H1 (cell line): ENCODE measurements at regions not wholly inside any gene's neighbourhood (a gene's known extent, or its start where the extent isn't known, plus 50 kb on each side); places are given as distances from the start of the nearest gene placed in this dataset.

ENCODE experiments used
- CTCF ChIA-PET: fragments of 300-600 bp; sonication (Branson Sonifier 250); formaldehyde crosslinking; loops from one replicate; lab custom pipeline; 2021; ENCODE audit not compliant: partially characterized antibody; lab: Charles Lee
- POLR2A ChIA-PET: fragments of 300-600 bp; sonication (Branson Sonifier 250); formaldehyde crosslinking; loops from one replicate; lab custom pipeline; 2021; ENCODE audit warnings: inconsistent platforms; ENCODE audit not compliant: partially characterized antibody; lab: Charles Lee
- DNase-seq, 2 experiments: peaks; one replicate each; pipeline versions ENCODE4 v3.0.0 to v3.0.0-alpha.2; 2010 to 2022; ENCODE audit warnings: low spot score in 2 of 2, low read depth in 1 of 2, mixed read lengths in 1 of 2
- FAIRE-seq: peaks from 2 replicates; lab custom pipeline; 2011; peaks lifted over from hg19 to GRCh38; lab: Jason Lieb, UNC
- H2AFZ ChIP-seq: 2 replicates; pipeline ENCODE4 v1.8.1; 2012; ENCODE audit warnings: low read length, inconsistent platforms
- H2AK5ac ChIP-seq: 2 replicates; pipeline ENCODE4 v1.6.1; 2013; ENCODE audit warnings: low read depth, low read length
- H2BK120ac ChIP-seq: replicated peaks from 2 replicates; pipeline ENCODE3; 2013; ENCODE audit warnings: low read depth, low read length, inconsistent platforms
- H2BK12ac ChIP-seq: 2 replicates; pipeline ENCODE4 v1.6.1; 2013; ENCODE audit warnings: low read depth, low read length
- H2BK15ac ChIP-seq: 2 replicates; pipeline ENCODE4 v1.6.1; 2013; ENCODE audit warnings: low read length
- H2BK20ac ChIP-seq: 2 replicates; pipeline ENCODE4 v1.6.1; 2013; ENCODE audit warnings: low read length
- H2BK5ac ChIP-seq: 2 replicates; pipeline ENCODE4 v1.6.1; 2013; ENCODE audit warnings: low read depth, low read length
- H3K14ac ChIP-seq: 2 replicates; pipeline ENCODE4 v1.6.1; 2013; ENCODE audit warnings: inconsistent platforms; ENCODE audit not compliant: insufficient read length
- H3K18ac ChIP-seq: 2 replicates; pipeline ENCODE4 v1.6.1; 2013; ENCODE audit warnings: low read length; ENCODE audit errors: extremely low read depth
- H3K23ac ChIP-seq: 2 replicates; pipeline ENCODE4 v1.6.1; 2013; ENCODE audit warnings: inconsistent platforms; ENCODE audit not compliant: insufficient read length
- H3K23me2 ChIP-seq: 2 replicates; pipeline ENCODE4 v1.6.1; 2013; ENCODE audit warnings: low read depth, low read length
- H3K27ac ChIP-seq: 2 replicates; pipeline ENCODE4 v1.6.1; 2011; ENCODE audit warnings: low read depth, low read length, inconsistent platforms
- H3K27me3 ChIP-seq, 4 experiments: replicated peaks in 1 of 4; 1 replicate in 1 of 4; 2 replicates in 3 of 4; pipeline versions ENCODE4 v1.6.1 to v1.8.1; 2011 to 2013; ENCODE audit warnings: low read length in 3 of 4, mild to moderate bottlenecking in 3 of 4, inconsistent platforms in 2 of 4, mixed read lengths in 2 of 4, moderate library complexity in 1 of 4; ENCODE audit not compliant: control insufficient read depth in 3 of 4, insufficient read depth in 3 of 4; ENCODE audit errors: extremely low read depth in 1 of 4
- H3K36me3 ChIP-seq, 4 experiments: 2 replicates each; pipeline versions ENCODE4 v1.6.1 to v1.8.1; 2011 to 2013; ENCODE audit warnings: mild to moderate bottlenecking in 4 of 4, low read length in 3 of 4, moderate library complexity in 2 of 4, control low read depth in 1 of 4, inconsistent platforms in 1 of 4; ENCODE audit not compliant: insufficient read depth in 4 of 4, control insufficient read depth in 2 of 4
- H3K4ac ChIP-seq: replicated peaks from 2 replicates; pipeline ENCODE3; 2013; ENCODE audit warnings: low read length, low read depth, mixed read lengths, inconsistent platforms; ENCODE audit not compliant: insufficient read length
- H3K4me1 ChIP-seq, 4 experiments: replicated peaks in 1 of 4; 1 replicate in 1 of 4; 2 replicates in 3 of 4; pipeline versions ENCODE4 v1.6.1 to v1.8.1; 2011 to 2013; ENCODE audit warnings: low read length in 3 of 4, inconsistent platforms in 2 of 4, mixed read lengths in 1 of 4; ENCODE audit not compliant: insufficient read depth in 4 of 4, control insufficient read depth in 3 of 4
- H3K4me2 ChIP-seq, 2 experiments: 2 replicates each; pipeline versions ENCODE4 v1.6.1 to v1.8.1; 2011 to 2013; ENCODE audit warnings: low read depth in 2 of 2, low read length in 2 of 2, control low read depth in 1 of 2, inconsistent platforms in 1 of 2, mild to moderate bottlenecking in 1 of 2; ENCODE audit not compliant: insufficient read depth in 1 of 2
- H3K4me3 ChIP-seq, 4 experiments: fragments of 200-600, 300-600 bp in 1 of 4; sonication (generic), shearing (Covaris generic), sonication (Bioruptor Twin) in 1 of 4; 2 replicates each; pipeline versions ENCODE4 v1.5.1 to v1.8.1; 2011 to 2016; ENCODE audit warnings: low read length in 4 of 4, low read depth in 3 of 4, control low read depth in 2 of 4, inconsistent platforms in 2 of 4, mild to moderate bottlenecking in 2 of 4, mixed read lengths in 1 of 4, moderate library complexity in 1 of 4; ENCODE audit not compliant: insufficient read depth in 2 of 4; ENCODE audit errors: extremely low read depth in 1 of 4
- H3K56ac ChIP-seq: replicated peaks from 2 replicates; pipeline ENCODE3; 2013; ENCODE audit warnings: low read depth, mild to moderate bottlenecking, mixed read lengths, low read length, inconsistent platforms; ENCODE audit not compliant: insufficient read length
- H3K79me1 ChIP-seq: 2 replicates; pipeline ENCODE4 v1.6.1; 2013; ENCODE audit warnings: low read depth, low read length, control low read depth
- H3K79me2 ChIP-seq, 2 experiments: 2 replicates each; pipeline versions ENCODE4 v1.6.1 to v1.8.1; 2012 to 2013; ENCODE audit warnings: low read length in 2 of 2, mild to moderate bottlenecking in 2 of 2, inconsistent platforms in 1 of 2; ENCODE audit not compliant: insufficient read depth in 2 of 2, control insufficient read depth in 1 of 2
- H3K9ac ChIP-seq, 4 experiments: replicated peaks in 1 of 4; 1 replicate in 1 of 4; 2 replicates in 3 of 4; pipeline versions ENCODE4 v1.6.1 to v1.8.1; 2011 to 2013; ENCODE audit warnings: low read depth in 3 of 4, low read length in 3 of 4, control low read depth in 2 of 4, mild to moderate bottlenecking in 2 of 4, moderate library complexity in 2 of 4, inconsistent platforms in 1 of 4; ENCODE audit errors: extremely low read depth in 1 of 4
- H3K9me3 ChIP-seq, 2 experiments: 2 replicates each; pipeline versions ENCODE4 v1.6.1 to v1.8.1; 2012 to 2013; ENCODE audit warnings: mild to moderate bottlenecking in 2 of 2, moderate library complexity in 2 of 2, control low read depth in 1 of 2, inconsistent platforms in 1 of 2, low read depth in 1 of 2, low read length in 1 of 2, mixed read lengths in 1 of 2; ENCODE audit not compliant: insufficient read depth in 2 of 2
- H4K20me1 ChIP-seq, 2 experiments: replicated peaks in 1 of 2; 2 replicates each; pipeline versions ENCODE3 to v1.8.1; 2011 to 2013; ENCODE audit warnings: inconsistent platforms in 2 of 2, low read length in 2 of 2, mild to moderate bottlenecking in 1 of 2; ENCODE audit not compliant: insufficient read depth in 2 of 2, control insufficient read depth in 1 of 2
- H4K5ac ChIP-seq: 2 replicates; pipeline ENCODE4 v1.6.1; 2013; ENCODE audit warnings: low read length, low read depth, mixed read lengths, inconsistent platforms; ENCODE audit not compliant: insufficient read length
- H4K8ac ChIP-seq: 2 replicates; pipeline ENCODE4 v1.8.0; 2013; ENCODE audit warnings: mild to moderate bottlenecking, moderate library complexity, low read length, inconsistent platforms; ENCODE audit not compliant: insufficient read depth; ENCODE audit errors: extremely low read depth
- H4K91ac ChIP-seq: replicated peaks from 2 replicates; pipeline ENCODE3; 2013; ENCODE audit warnings: low read length, mixed read lengths, inconsistent platforms; ENCODE audit not compliant: insufficient read length
- SP2 ChIP-seq: IDR thresholded peaks from 2 replicates; pipeline ENCODE4 v1.6.1; 2012; ENCODE audit warnings: mild to moderate bottlenecking, low read length, inconsistent platforms
- USF2 ChIP-seq: IDR thresholded peaks from 2 replicates; pipeline ENCODE4 v1.6.1; 2011; ENCODE audit warnings: low read length, improper control_type of control experiment
- WGBS, 2 experiments: shearing (Covaris generic) in 1 of 2; methylation state at CpG; one replicate each; pipeline versions ENCODE4 v1.1.6 to v1.1.7; 2013 to 2015; ENCODE audit warnings: low lambda C conversion rate in 2 of 2, mixed read lengths in 2 of 2, inconsistent platforms in 1 of 2, low coverage in 1 of 2, missing lambda C conversion rate in 1 of 2; ENCODE audit not compliant: insufficient replicate concordance in 2 of 2, insufficient coverage in 1 of 2, insufficient read length in 1 of 2; ENCODE audit errors: extremely low coverage in 1 of 2, missing lambda C conversion rate in 1 of 2; 5-methylcytosine and 5-hydroxymethylcytosine counted together

GRCh38 chr18:47457614-47458013 lies 206.2 kb upstream of the SKOR2 start:
- H3K79me1 ChIP-seq = no peaks in the 10 kb centered on the region

More at GRCh38 chr18:47457614-47458013, 206.2 kb upstream of the SKOR2 start:
- Histone ChIP-seq H3K23ac (no peak overlapping the region), H3K14ac (no peak overlapping the region), H2BK120ac (no peak overlapping the region), H2BK15ac (no peak overlapping the region), H3K18ac (no peak overlapping the region), H3K56ac (no peak overlapping the region), H2BK12ac (no peak overlapping the region), H4K5ac (no peak overlapping the region), H3K4me3 (no peak overlapping the region), H2AK5ac (no peak overlapping the region), H4K8ac (no peak overlapping the region), H2BK5ac (no peak overlapping the region), H3K36me3 (no peaks in the 10 kb centered on the region), H3K23me2 (no peaks in the 10 kb centered on the region), H2AFZ (no peak overlapping the region), H3K4me2 (no peak overlapping the region), H3K4me1 (no peaks in the 10 kb centered on the region), H3K27me3 (peaks cover 0 to 4% (median 3%) of the 10 kb centered on the region in 4 experiments; a peak in 3 of 7 replicates), H3K27ac (no peak overlapping the region), H4K20me1 (no peaks in the 10 kb centered on the region), H3K79me2 (no peaks in the 10 kb centered on the region), H3K4ac (no peak overlapping the region), H3K9ac (no peak overlapping the region), H4K91ac (no peak overlapping the region), H3K9me3 (no peaks in the 10 kb centered on the region), H2BK20ac (no peak overlapping the region)
- TF ChIP-seq USF2 (no peak), SP2 (no peak)
- ChIA-PET POLR2A (no interaction called here), CTCF (interaction anchor here (1.4 kb wide), 1 partner anchor 60 kb away, joined by 3 read pairs; no protein-coding TSS in a partner anchor)
- FAIRE-seq (no peak), DNase-seq (no peak)
- WGBS, 2 experiments = 90% methylated on average over 1 of the region's 1 CpG; no CpG with 5 or more reads in 1 of the 2 experiments
